Loucy (cell line): ENCODE measurements at regions not wholly inside any gene's neighbourhood (a gene's known extent, or its start where the extent isn't known, plus 50 kb on each side); places are given as distances from the start of the nearest gene placed in this dataset.

Source experiments
- H2AFZ ChIP-seq: fragments of 200-600 bp; sonication (generic); 2 replicates; pipeline ENCODE4 v1.6.0; 2016; ENCODE audit warnings: antibody characterized with exemption, mild to moderate bottlenecking, low read length, moderate library complexity
- H3F3A ChIP-seq: fragments of 200-600 bp; 2 replicates; pipeline ENCODE4 v1.6.0; 2016; ENCODE audit warnings: antibody characterized with exemption, low read depth, mild to moderate bottlenecking
- H3K27me3 ChIP-seq: fragments of 200-600 bp; sonication (generic); 2 replicates; pipeline ENCODE4 v1.6.1; 2014; ENCODE audit warnings: low read length, mild to moderate bottlenecking; ENCODE audit not compliant: insufficient read depth, poor library complexity, severe bottlenecking
- H3K36me3 ChIP-seq: fragments of 200-600 bp; sonication (generic); 2 replicates; pipeline ENCODE4 v1.6.1; 2016; ENCODE audit warnings: low read length; ENCODE audit not compliant: insufficient read depth
- H3K4me1 ChIP-seq: fragments of 200-600 bp; sonication (generic); 2 replicates; pipeline ENCODE4 v1.5.1; 2014; ENCODE audit warnings: low read length, mild to moderate bottlenecking; ENCODE audit not compliant: insufficient read depth, poor library complexity, severe bottlenecking
- H3K4me2 ChIP-seq: fragments of 200-600 bp; sonication (generic); 2 replicates; pipeline ENCODE4 v1.6.0; 2014; ENCODE audit warnings: antibody characterized with exemption, low read length, low read depth, mild to moderate bottlenecking; ENCODE audit not compliant: poor library complexity, severe bottlenecking
- H3K4me3 ChIP-seq: fragments of 200-600 bp; sonication (generic); 2 replicates; pipeline ENCODE4 v1.5.1; 2014; ENCODE audit warnings: low read length, mild to moderate bottlenecking, mixed read lengths; ENCODE audit not compliant: poor library complexity, severe bottlenecking
- H3K79me2 ChIP-seq: fragments of 200-600 bp; sonication (generic); 2 replicates; pipeline ENCODE4 v1.6.1; 2014; ENCODE audit warnings: low read length; ENCODE audit not compliant: insufficient read depth
- H3K9ac ChIP-seq: fragments of 200-600 bp; sonication (generic); 2 replicates; pipeline ENCODE4 v1.6.0; 2014; ENCODE audit warnings: mild to moderate bottlenecking, low read depth, low read length, moderate library complexity; ENCODE audit not compliant: poor library complexity, severe bottlenecking
- H3K9me2 ChIP-seq: fragments of 200-600 bp; sonication (generic); replicated peaks from 2 replicates; pipeline ENCODE4 v1.6.1; 2016; ENCODE audit warnings: low read depth, low read length, mixed read lengths
- H3K9me3 ChIP-seq: fragments of 200-600 bp; sonication (generic); 2 replicates; pipeline ENCODE4 v1.6.1; 2014; ENCODE audit warnings: mild to moderate bottlenecking, antibody characterized with exemption, low read length, low read depth; ENCODE audit not compliant: insufficient read depth
- H4K20me1 ChIP-seq: fragments of 200-600 bp; sonication (generic); 2 replicates; pipeline ENCODE4 v1.6.0; 2014; ENCODE audit warnings: antibody characterized with exemption, low read length, mild to moderate bottlenecking; ENCODE audit not compliant: insufficient read depth, poor library complexity, severe bottlenecking
- EZH2phosphoT487 ChIP-seq: fragments of 200-600 bp; IDR thresholded peaks from 2 replicates; pipeline ENCODE4 v1.6.1; 2018; ENCODE audit warnings: antibody characterized with exemption, mild to moderate bottlenecking, moderate library complexity, borderline replicate concordance
- TF ChIP-seq, protein P1 (sequence below): fragments of 200-600 bp; sonication (generic); conservative IDR thresholded peaks from 2 replicates; pipeline ENCODE4 v1.5.1; 2014; ENCODE audit warnings: mild to moderate bottlenecking, antibody characterized with exemption, low read length

DNA sequence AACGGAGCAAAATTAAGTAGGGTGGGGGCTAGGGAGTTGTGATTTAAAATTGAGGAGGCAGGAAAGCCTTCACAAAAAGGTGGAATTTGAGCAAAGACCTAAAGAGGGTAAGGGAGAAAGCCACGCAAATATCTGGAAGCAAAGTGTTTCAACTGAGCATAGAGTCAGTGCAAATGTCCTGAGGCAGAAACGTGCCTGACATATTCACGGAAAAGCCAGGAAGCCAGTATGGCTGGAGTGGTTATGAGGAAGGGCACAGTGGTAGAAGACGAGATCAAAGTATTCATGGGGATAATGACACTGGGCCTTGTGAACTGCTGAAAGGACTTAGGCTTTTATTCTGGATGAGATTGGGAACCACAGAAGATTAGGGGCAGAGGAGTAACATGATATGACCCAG is 268.4 kb downstream of the MAN2A1 start:
- H4K20me1 ChIP-seq: no peaks in the 10 kb centered on the region
- H3K4me3 ChIP-seq: no peak overlapping the region
- no peak for TF ChIP-seq EZH2phosphoT487
- TF ChIP-seq, protein P1, sequence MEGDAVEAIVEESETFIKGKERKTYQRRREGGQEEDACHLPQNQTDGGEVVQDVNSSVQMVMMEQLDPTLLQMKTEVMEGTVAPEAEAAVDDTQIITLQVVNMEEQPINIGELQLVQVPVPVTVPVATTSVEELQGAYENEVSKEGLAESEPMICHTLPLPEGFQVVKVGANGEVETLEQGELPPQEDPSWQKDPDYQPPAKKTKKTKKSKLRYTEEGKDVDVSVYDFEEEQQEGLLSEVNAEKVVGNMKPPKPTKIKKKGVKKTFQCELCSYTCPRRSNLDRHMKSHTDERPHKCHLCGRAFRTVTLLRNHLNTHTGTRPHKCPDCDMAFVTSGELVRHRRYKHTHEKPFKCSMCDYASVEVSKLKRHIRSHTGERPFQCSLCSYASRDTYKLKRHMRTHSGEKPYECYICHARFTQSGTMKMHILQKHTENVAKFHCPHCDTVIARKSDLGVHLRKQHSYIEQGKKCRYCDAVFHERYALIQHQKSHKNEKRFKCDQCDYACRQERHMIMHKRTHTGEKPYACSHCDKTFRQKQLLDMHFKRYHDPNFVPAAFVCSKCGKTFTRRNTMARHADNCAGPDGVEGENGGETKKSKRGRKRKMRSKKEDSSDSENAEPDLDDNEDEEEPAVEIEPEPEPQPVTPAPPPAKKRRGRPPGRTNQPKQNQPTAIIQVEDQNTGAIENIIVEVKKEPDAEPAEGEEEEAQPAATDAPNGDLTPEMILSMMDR: no peak
- no peaks in the 10 kb centered on the region for H3K27me3 ChIP-seq
- no peaks in the 10 kb centered on the region for H3K79me2 ChIP-seq
- no peaks in the 10 kb centered on the region for H3K36me3 ChIP-seq
- no peak overlapping the region for H3K9ac ChIP-seq
- no peaks in the 10 kb centered on the region for H3K9me2 ChIP-seq
- H3F3A ChIP-seq: no peaks in the 10 kb centered on the region
- no peaks in the 10 kb centered on the region for H3K9me3 ChIP-seq
- H3K4me2 ChIP-seq: no peak overlapping the region
- H3K4me1 ChIP-seq: peaks cover 4% of the 10 kb centered on the region
- H2AFZ ChIP-seq: no peak overlapping the region

DNA sequence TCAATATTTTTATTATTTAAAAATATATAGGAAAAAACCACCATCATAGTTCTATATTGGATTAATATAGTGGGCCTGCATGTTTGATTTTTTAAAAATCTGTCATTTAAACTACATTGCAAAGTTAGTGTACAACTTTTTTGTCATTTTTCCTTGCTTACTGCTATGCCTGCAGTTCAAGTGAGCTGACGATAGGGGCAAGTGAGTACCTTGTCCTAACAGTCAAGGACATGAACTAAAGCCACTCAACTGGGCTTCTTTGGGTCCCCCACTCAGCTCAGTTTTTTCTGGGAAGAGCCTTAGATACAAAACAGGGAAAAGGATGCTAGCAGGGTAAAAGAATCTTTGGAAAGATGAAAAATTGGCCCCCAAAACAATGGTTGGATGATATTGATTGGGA is 269.9 kb downstream of the MAN2A1 start:
- H3K4me1 ChIP-seq: peaks cover 4% of the 10 kb centered on the region
- no peaks in the 10 kb centered on the region for H3K27me3 ChIP-seq
- H2AFZ ChIP-seq: no peak overlapping the region
- H4K20me1 ChIP-seq: no peaks in the 10 kb centered on the region
- no peak overlapping the region for H3K4me3 ChIP-seq
- no peak overlapping the region for H3K4me2 ChIP-seq
- H3K79me2 ChIP-seq: no peaks in the 10 kb centered on the region
- no peaks in the 10 kb centered on the region for H3K9me3 ChIP-seq
- no peak overlapping the region for H3K9ac ChIP-seq
- H3K9me2 ChIP-seq: no peaks in the 10 kb centered on the region
- TF ChIP-seq, protein P1: no peak
- no peak for TF ChIP-seq EZH2phosphoT487
- no peaks in the 10 kb centered on the region for H3K36me3 ChIP-seq
- H3F3A ChIP-seq: no peaks in the 10 kb centered on the region

DNA sequence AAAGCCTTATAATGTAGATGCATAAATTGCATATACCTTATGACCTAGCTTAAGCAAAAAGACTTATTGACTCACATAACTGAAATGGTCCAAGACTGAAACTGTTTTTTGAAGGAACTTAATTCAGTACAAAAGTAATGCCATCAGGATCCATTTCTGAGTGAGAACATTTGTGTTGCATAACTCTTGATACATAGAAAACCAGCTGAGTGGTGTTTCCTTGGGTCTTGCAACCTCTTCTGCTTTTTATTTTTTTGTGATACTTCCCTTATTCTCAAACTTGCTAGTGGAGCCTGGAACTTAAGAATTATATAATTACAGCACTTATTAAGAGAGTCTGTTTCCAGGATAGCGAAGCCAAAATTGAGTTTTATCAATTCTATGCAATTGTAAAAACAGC is 272.0 kb downstream of the MAN2A1 start:
- Histone ChIP-seq H3K9me3 (no peaks in the 10 kb centered on the region), H3F3A (no peaks in the 10 kb centered on the region), H3K36me3 (no peaks in the 10 kb centered on the region), H3K4me3 (no peak overlapping the region), H3K9me2 (no peaks in the 10 kb centered on the region), H3K9ac (no peak overlapping the region), H3K4me2 (no peak overlapping the region), H3K79me2 (no peaks in the 10 kb centered on the region), H3K27me3 (no peaks in the 10 kb centered on the region), H4K20me1 (no peaks in the 10 kb centered on the region), H3K4me1 (peaks cover 3% of the 10 kb centered on the region), H2AFZ (no peak overlapping the region)
- TF ChIP-seq EZH2phosphoT487: no peak
- TF ChIP-seq, protein P1: no peak
